MM.1S (cell line): ENCODE measurements at regions not wholly inside any gene's neighbourhood (a gene's known extent, or its start where the extent isn't known, plus 50 kb on each side); places are given as distances from the start of the nearest gene placed in this dataset.

ENCODE experiments used
- DNase-seq: peaks from one replicate; pipeline ENCODE4 v3.0.0-alpha.2; 2015
- H2AFZ ChIP-seq: fragments of 300-600 bp; sonication (generic); 2 replicates; pipeline ENCODE4 v1.6.0; 2016; ENCODE audit warnings: antibody characterized with exemption, low read length
- H3F3A ChIP-seq: fragments of 300-600 bp; sonication (generic); 2 replicates; pipeline ENCODE4 v1.6.1; 2016; ENCODE audit warnings: mild to moderate bottlenecking, antibody characterized with exemption, low read length, moderate library complexity, mixed read lengths; ENCODE audit not compliant: insufficient read depth
- H3K27ac ChIP-seq: fragments of 300-600 bp; sonication (generic); 2 replicates; pipeline ENCODE4 v1.5.1; 2016; ENCODE audit warnings: mild to moderate bottlenecking, low read length
- H3K27me3 ChIP-seq: fragments of 300-600 bp; sonication (generic); replicated peaks from 2 replicates; pipeline ENCODE4 v1.6.0; 2016; ENCODE audit warnings: low read length; ENCODE audit not compliant: insufficient read depth
- H3K36me3 ChIP-seq: fragments of 300-600 bp; sonication (generic); replicated peaks from 2 replicates; pipeline ENCODE4 v1.6.1; 2016; ENCODE audit warnings: mild to moderate bottlenecking, low read length, mixed read lengths; ENCODE audit not compliant: insufficient read depth
- H3K4me1 ChIP-seq: fragments of 300-600 bp; sonication (generic); 2 replicates; pipeline ENCODE4 v1.6.1; 2016; ENCODE audit warnings: low read length, mixed read lengths
- H3K4me2 ChIP-seq: fragments of 300-600 bp; sonication (generic); 2 replicates; pipeline ENCODE4 v1.6.0; 2016; ENCODE audit warnings: low read depth, low read length
- H3K4me3 ChIP-seq: fragments of 300-600 bp; sonication (generic); 2 replicates; pipeline ENCODE4 v1.5.1; 2016; ENCODE audit warnings: low read length, mixed read lengths
- H3K79me2 ChIP-seq: fragments of 300-600 bp; sonication (generic); 2 replicates; pipeline ENCODE4 v1.6.1; 2016; ENCODE audit warnings: mixed run types, low read length, mixed read lengths
- H3K9ac ChIP-seq: fragments of 300-600 bp; sonication (generic); 2 replicates; pipeline ENCODE4 v1.6.1; 2016; ENCODE audit warnings: low read length, mixed read lengths
- H3K9me2 ChIP-seq: fragments of 300-600 bp; sonication (generic); replicated peaks from 2 replicates; pipeline ENCODE4 v1.6.1; 2016; ENCODE audit warnings: mild to moderate bottlenecking, low read length, mixed read lengths; ENCODE audit not compliant: insufficient read depth
- H3K9me3 ChIP-seq: fragments of 300-600 bp; sonication (generic); replicated peaks from 2 replicates; pipeline ENCODE4 v1.6.1; 2016; ENCODE audit warnings: mild to moderate bottlenecking, low read length, mixed read lengths; ENCODE audit not compliant: insufficient read depth
- H4K20me1 ChIP-seq: fragments of 300-600 bp; sonication (generic); 2 replicates; pipeline ENCODE4 v1.6.1; 2016; ENCODE audit warnings: mild to moderate bottlenecking, low read length, moderate library complexity, mixed read lengths; ENCODE audit not compliant: insufficient read depth
- EZH2 ChIP-seq: fragments of 300-600 bp; sonication (generic); optimal IDR thresholded peaks from 2 replicates; pipeline ENCODE3; 2017; ENCODE audit warnings: low read depth, mild to moderate bottlenecking, antibody characterized with exemption, low read length, mixed read lengths
- EZH2phosphoT487 ChIP-seq: fragments of 300-600 bp; sonication (generic); IDR thresholded peaks from 2 replicates; pipeline ENCODE4 v1.6.1; 2018; ENCODE audit warnings: antibody characterized with exemption, low read length
- TF ChIP-seq, protein P1 (sequence below): fragments of 300-600 bp; sonication (generic); IDR thresholded peaks from 2 replicates; pipeline ENCODE4 v1.5.1; 2016; ENCODE audit warnings: antibody characterized with exemption, low read length, mixed read lengths

DNA sequence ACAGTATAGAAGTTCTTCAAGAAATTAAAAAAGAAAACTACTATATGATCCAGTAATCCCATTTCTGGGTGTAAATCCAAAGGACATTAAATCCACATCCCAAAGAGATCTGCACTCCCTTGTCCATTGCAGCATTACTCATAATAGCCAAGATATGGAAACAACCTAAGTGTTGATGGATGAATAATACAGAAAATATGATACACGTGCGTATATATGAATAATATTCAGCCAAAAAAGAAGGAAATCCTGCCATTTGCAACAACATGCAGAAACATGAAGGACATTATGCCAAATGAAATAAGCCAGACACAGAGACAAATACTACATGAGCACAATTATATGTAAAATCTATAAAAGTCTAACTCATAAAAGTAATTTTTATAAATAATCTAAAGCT is 306.3 kb upstream of the ANO3 start:
- TF ChIP-seq EZH2 (no peak), EZH2phosphoT487 (no peak)
- TF ChIP-seq, protein P1, sequence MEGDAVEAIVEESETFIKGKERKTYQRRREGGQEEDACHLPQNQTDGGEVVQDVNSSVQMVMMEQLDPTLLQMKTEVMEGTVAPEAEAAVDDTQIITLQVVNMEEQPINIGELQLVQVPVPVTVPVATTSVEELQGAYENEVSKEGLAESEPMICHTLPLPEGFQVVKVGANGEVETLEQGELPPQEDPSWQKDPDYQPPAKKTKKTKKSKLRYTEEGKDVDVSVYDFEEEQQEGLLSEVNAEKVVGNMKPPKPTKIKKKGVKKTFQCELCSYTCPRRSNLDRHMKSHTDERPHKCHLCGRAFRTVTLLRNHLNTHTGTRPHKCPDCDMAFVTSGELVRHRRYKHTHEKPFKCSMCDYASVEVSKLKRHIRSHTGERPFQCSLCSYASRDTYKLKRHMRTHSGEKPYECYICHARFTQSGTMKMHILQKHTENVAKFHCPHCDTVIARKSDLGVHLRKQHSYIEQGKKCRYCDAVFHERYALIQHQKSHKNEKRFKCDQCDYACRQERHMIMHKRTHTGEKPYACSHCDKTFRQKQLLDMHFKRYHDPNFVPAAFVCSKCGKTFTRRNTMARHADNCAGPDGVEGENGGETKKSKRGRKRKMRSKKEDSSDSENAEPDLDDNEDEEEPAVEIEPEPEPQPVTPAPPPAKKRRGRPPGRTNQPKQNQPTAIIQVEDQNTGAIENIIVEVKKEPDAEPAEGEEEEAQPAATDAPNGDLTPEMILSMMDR: no peak
- Histone ChIP-seq H4K20me1 (no peaks in the 10 kb centered on the region), H3K27ac (no peak overlapping the region), H3K36me3 (no peaks in the 10 kb centered on the region), H3K9ac (no peak overlapping the region), H2AFZ (no peak overlapping the region), H3K9me2 (no peaks in the 10 kb centered on the region), H3K9me3 (no peaks in the 10 kb centered on the region), H3K27me3 (no peaks in the 10 kb centered on the region), H3K4me2 (no peak overlapping the region), H3K79me2 (no peaks in the 10 kb centered on the region), H3F3A (no peaks in the 10 kb centered on the region), H3K4me3 (no peak overlapping the region), H3K4me1 (0 out of 2 replicates have a peak, but pooled peaks cover 5% of the 10 kb centered on the region)
- DNase-seq: peak; percentile 1

DNA sequence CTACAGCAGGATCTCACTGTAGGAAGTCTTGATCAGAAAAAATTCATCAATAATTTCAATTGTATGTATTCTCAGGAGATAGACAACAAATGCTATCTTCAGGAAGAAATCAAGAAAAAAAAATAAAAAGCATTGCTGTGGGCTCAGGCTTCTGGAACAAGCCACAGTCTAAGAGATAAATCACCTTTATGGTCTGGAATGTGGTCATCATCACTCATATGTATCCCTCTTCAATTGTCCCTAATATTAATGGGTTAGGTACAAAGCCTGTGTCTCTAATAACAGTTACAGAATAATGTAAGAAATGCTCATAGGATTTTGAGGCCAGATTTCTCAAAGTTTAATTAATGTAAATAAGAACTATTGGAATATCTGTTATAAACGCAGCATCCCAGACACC is 305.9 kb upstream of the ANO3 start:
- Histone ChIP-seq H3K36me3 (no peaks in the 10 kb centered on the region), H3K9ac (no peak overlapping the region), H3K27ac (no peak overlapping the region), H3K4me3 (no peak overlapping the region), H3F3A (no peaks in the 10 kb centered on the region), H3K4me1 (0 out of 2 replicates have a peak, but pooled peaks cover 5% of the 10 kb centered on the region), H3K4me2 (no peak overlapping the region), H3K27me3 (no peaks in the 10 kb centered on the region), H3K9me3 (no peaks in the 10 kb centered on the region), H3K9me2 (no peaks in the 10 kb centered on the region), H2AFZ (no peak overlapping the region), H3K79me2 (no peaks in the 10 kb centered on the region), H4K20me1 (no peaks in the 10 kb centered on the region)
- no peak for DNase-seq
- TF ChIP-seq EZH2phosphoT487 (no peak), EZH2 (no peak)
- TF ChIP-seq, protein P1: no peak

DNA sequence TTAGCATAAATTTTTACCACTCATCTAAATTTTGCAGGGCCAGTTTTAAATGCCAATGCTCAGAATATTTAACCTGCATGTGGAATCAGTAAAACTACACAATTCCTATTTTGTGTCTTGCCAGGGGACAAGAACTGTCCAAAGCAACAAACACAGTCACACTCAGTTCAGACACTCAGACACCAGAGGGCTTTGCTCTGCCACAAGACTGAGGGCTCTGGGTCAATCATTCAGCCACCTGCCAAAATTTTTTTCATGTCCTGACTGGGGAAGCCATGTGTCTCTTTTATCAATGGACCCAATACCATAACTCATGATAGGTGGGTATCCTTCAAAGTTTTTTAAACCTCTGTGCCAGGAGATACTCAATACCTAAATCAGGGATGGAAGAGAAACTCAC is 304.0 kb upstream of the ANO3 start:
- Histone ChIP-seq H3K36me3 (no peaks in the 10 kb centered on the region), H3K27ac (no peak overlapping the region), H3F3A (no peaks in the 10 kb centered on the region), H3K4me3 (no peak overlapping the region), H3K9me3 (no peaks in the 10 kb centered on the region), H3K27me3 (no peaks in the 10 kb centered on the region), H4K20me1 (no peaks in the 10 kb centered on the region), H3K9me2 (no peaks in the 10 kb centered on the region), H2AFZ (peak overlapping the region; percentile 49; the same call in 1 of the 2 replicates), H3K79me2 (no peaks in the 10 kb centered on the region), H3K4me2 (no peak overlapping the region), H3K9ac (no peak overlapping the region), H3K4me1 (0 out of 2 replicates have a peak, but pooled peaks cover 11% of the 10 kb centered on the region)
- TF ChIP-seq EZH2phosphoT487 (no peak), EZH2 (no peak)
- TF ChIP-seq, protein P1: peak; percentile 15; the same call in 1 of the 2 replicates
- peak; percentile 16 for DNase-seq
